HG03457 (cell line): ENCODE measurements at regions not wholly inside any gene's neighbourhood (a gene's known extent, or its start where the extent isn't known, plus 50 kb on each side); places are given as distances from the start of the nearest gene placed in this dataset.

Source experiments
- ATAC-seq: cut with Tn5 transposase; IDR thresholded peaks from one replicate; pipeline ENCODE4 v1.9.1; 2021; ENCODE audit warnings: moderate number of reproducible peaks; ENCODE audit not compliant: unreplicated experiment

GRCh38 chr20:22374678-22375590 is 209.4 kb downstream of the FOXA2 start:
- ATAC-seq = no peak

GRCh38 chr20:22374066-22374465 is 210.3 kb downstream of the FOXA2 start:
- no peak for ATAC-seq

- no peak for ATAC-seq
Observed at GRCh38 chr20:22373164-22373895, 211.0 kb downstream of the FOXA2 start.

GRCh38 chr20:22371843-22372242 is 212.5 kb downstream of the FOXA2 start:
- peak; percentile 86 for ATAC-seq

GRCh38 chr20:22370137-22370536 is 214.2 kb downstream of the FOXA2 start:
- no peak for ATAC-seq

GRCh38 chr20:22369100-22369499 is 215.3 kb downstream of the FOXA2 start:
- ATAC-seq = no peak

GRCh38 chr20:22368235-22368634 is 216.1 kb downstream of the FOXA2 start:
- ATAC-seq = no peak

- no peak for ATAC-seq
Observed at GRCh38 chr20:22366631-22367030, 217.7 kb downstream of the FOXA2 start.

GRCh38 chr20:22354647-22355046 is 229.7 kb downstream of the FOXA2 start:
- ATAC-seq = no peak

- no peak for ATAC-seq
Observed at GRCh38 chr20:22353586-22353985, 230.8 kb downstream of the FOXA2 start.

- no peak for ATAC-seq
Observed at GRCh38 chr20:22352019-22352418, 232.4 kb downstream of the FOXA2 start.

- ATAC-seq = no peak
Observed at GRCh38 chr20:22350624-22351023, 233.7 kb downstream of the FOXA2 start.

GRCh38 chr20:22348010-22348409 is 236.4 kb downstream of the FOXA2 start:
- no peak for ATAC-seq

- no peak for ATAC-seq
Observed at GRCh38 chr20:22346716-22347115, 237.7 kb downstream of the FOXA2 start.

- no peak for ATAC-seq
Observed at GRCh38 chr20:22343612-22344011, 240.8 kb downstream of the FOXA2 start.

- ATAC-seq = no peak
Observed at GRCh38 chr20:22342410-22342809, 242.0 kb downstream of the FOXA2 start.

GRCh38 chr20:22341508-22341907 is 242.9 kb downstream of the FOXA2 start:
- no peak for ATAC-seq

- no peak for ATAC-seq
Observed at GRCh38 chr20:22339946-22340345, 244.4 kb downstream of the FOXA2 start.

- ATAC-seq = no peak
Observed at GRCh38 chr20:22339091-22339881, 245.1 kb downstream of the FOXA2 start.

GRCh38 chr20:22338140-22338708 is 246.1 kb downstream of the FOXA2 start:
- no peak for ATAC-seq

- no peak for ATAC-seq
Observed at GRCh38 chr20:22335210-22335609, 249.2 kb downstream of the FOXA2 start.
